Osteoblast (primary cell): ENCODE measurements at regions not wholly inside any gene's neighbourhood (a gene's known extent, or its start where the extent isn't known, plus 50 kb on each side); places are given as distances from the start of the nearest gene placed in this dataset.

Experiments
- DNase-seq: peaks from one replicate; pipeline ENCODE4 v3.0.0; 2011; ENCODE audit warnings: low spot score, mixed read lengths; ENCODE audit not compliant: insufficient read length; ENCODE audit errors: missing footprints
- H2AFZ ChIP-seq: 2 replicates; pipeline ENCODE4 v1.6.0; 2011; ENCODE audit warnings: mild to moderate bottlenecking, low read length
- H3K27ac ChIP-seq: 2 replicates; pipeline ENCODE4 v1.5.1; 2011; ENCODE audit warnings: mild to moderate bottlenecking, low read depth, low read length, moderate library complexity
- H3K27me3 ChIP-seq: 2 replicates; pipeline ENCODE4 v1.6.0; 2012; ENCODE audit warnings: mild to moderate bottlenecking, control low read depth, inconsistent platforms, low read length, moderate library complexity; ENCODE audit not compliant: insufficient read depth
- H3K36me3 ChIP-seq: 2 replicates; pipeline ENCODE4 v1.5.1; 2011; ENCODE audit warnings: mild to moderate bottlenecking, low read length, control low read depth, moderate library complexity; ENCODE audit not compliant: insufficient read depth
- H3K4me1 ChIP-seq: 2 replicates; pipeline ENCODE4 v1.5.1; 2011; ENCODE audit warnings: mild to moderate bottlenecking, low read length, control low read depth, moderate library complexity; ENCODE audit not compliant: insufficient read depth
- H3K4me2 ChIP-seq: 2 replicates; pipeline ENCODE4 v1.6.0; 2011; ENCODE audit warnings: mild to moderate bottlenecking, low read length; ENCODE audit not compliant: insufficient read depth
- H3K4me3 ChIP-seq: fragments of 200-600 bp; sonication (generic); 3 replicates; pipeline ENCODE4 v1.5.1; 2012; ENCODE audit warnings: mild to moderate bottlenecking, low read length, inconsistent platforms; ENCODE audit not compliant: insufficient read depth
- H3K79me2 ChIP-seq: 2 replicates; pipeline ENCODE4 v1.6.0; 2012; ENCODE audit warnings: mild to moderate bottlenecking, low read length, control low read depth, inconsistent platforms; ENCODE audit not compliant: insufficient read depth
- H3K9me3 ChIP-seq: 2 replicates; pipeline ENCODE4 v1.5.1; 2011; ENCODE audit warnings: low read depth, low read length, control low read depth
- H4K20me1 ChIP-seq: 2 replicates; pipeline ENCODE4 v1.6.0; 2012; ENCODE audit warnings: mild to moderate bottlenecking, low read length, control low read depth; ENCODE audit not compliant: insufficient read depth
- CTCF ChIP-seq: IDR thresholded peaks from 2 replicates; pipeline ENCODE4 v1.5.1; 2011; ENCODE audit warnings: mild to moderate bottlenecking, low read depth, low read length, moderate library complexity; ENCODE audit errors: extremely low read depth

DNA sequence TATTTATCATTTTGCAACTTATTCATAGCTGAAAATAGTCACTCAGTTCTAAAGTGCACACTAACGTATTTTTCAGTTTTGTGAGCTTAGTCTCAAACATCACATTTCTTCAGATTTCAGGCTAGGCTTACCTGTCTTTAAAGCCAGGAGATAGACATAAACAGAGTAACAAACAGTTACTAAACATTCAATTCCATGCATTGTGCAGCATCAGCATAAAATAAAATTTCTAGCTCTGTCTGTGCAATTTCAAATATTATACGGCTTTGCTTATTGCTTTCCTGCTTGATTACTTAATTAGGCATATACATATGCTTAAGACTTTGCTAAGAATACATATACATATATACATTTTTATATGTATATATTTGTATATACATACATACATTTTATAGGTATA lies 637.0 kb downstream of the NR4A2 start:
- Histone ChIP-seq H3K79me2 (no peaks in the 10 kb centered on the region), H3K4me2 (no peak overlapping the region), H2AFZ (no peak overlapping the region), H3K36me3 (no peaks in the 10 kb centered on the region), H3K27ac (no peak overlapping the region), H3K4me3 (no peak overlapping the region), H3K9me3 (no peaks in the 10 kb centered on the region), H3K27me3 (no peaks in the 10 kb centered on the region), H3K4me1 (no peaks in the 10 kb centered on the region), H4K20me1 (no peaks in the 10 kb centered on the region)
- TF ChIP-seq CTCF, result no peak
- no peak for DNase-seq

DNA sequence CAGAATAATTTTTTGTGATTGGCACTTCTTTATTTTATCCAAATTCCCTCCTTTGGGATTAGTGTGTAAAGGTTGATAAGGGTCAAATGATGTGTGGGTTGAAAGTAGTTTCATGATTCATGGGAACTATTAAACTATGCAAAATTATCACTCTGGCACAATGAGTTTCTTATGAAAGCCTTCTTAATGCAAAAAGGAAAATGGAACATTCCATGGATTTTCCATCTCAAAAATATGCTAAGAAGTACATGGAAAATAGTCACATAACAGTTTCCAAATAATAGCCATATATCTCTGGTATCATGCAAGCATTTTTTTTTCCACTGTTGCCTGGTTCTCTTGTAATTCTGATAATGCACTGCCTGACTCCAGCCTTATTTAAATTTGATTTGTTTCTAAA lies 639.7 kb downstream of the NR4A2 start:
- TF ChIP-seq CTCF, result no peak

DNA sequence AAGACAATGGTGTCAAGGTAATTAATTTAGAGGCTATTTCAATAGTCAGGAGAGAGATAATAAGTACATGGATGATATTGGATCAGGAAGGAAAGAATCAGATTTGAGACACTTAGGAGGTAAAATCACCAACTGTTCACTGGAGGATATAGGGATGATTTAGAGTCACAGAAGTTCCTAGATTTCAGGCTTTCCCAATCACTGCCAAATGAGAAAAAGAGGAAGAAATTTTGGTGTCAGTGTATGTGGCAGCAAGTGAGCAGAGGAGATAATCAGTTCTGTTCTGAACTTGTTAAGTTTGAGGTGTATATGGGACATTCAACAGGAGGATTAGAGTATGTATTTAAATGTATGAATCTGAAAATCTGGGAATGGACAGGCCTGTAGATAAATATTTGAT lies 640.4 kb downstream of the NR4A2 start:
- H4K20me1 ChIP-seq, result no peaks in the 10 kb centered on the region
- no peak for TF ChIP-seq CTCF
- no peak overlapping the region for H2AFZ ChIP-seq
- DNase-seq, result no peak
- no peak overlapping the region for H3K4me2 ChIP-seq
- H3K36me3 ChIP-seq, result no peaks in the 10 kb centered on the region
- no peaks in the 10 kb centered on the region for H3K4me1 ChIP-seq
- no peaks in the 10 kb centered on the region for H3K9me3 ChIP-seq
- H3K79me2 ChIP-seq, result no peaks in the 10 kb centered on the region
- H3K27me3 ChIP-seq, result no peaks in the 10 kb centered on the region
- no peak overlapping the region for H3K27ac ChIP-seq
- no peak overlapping the region for H3K4me3 ChIP-seq

More for the DNA sequence above, 639.7 kb downstream of the NR4A2 start:
- Histone ChIP-seq H3K4me2 (no peak overlapping the region), H2AFZ (no peak overlapping the region), H3K27ac (no peak overlapping the region), H4K20me1 (no peaks in the 10 kb centered on the region), H3K79me2 (no peaks in the 10 kb centered on the region), H3K4me3 (no peak overlapping the region), H3K9me3 (no peaks in the 10 kb centered on the region), H3K36me3 (no peaks in the 10 kb centered on the region), H3K27me3 (no peaks in the 10 kb centered on the region), H3K4me1 (no peaks in the 10 kb centered on the region)
- DNase-seq, result no peak

DNA sequence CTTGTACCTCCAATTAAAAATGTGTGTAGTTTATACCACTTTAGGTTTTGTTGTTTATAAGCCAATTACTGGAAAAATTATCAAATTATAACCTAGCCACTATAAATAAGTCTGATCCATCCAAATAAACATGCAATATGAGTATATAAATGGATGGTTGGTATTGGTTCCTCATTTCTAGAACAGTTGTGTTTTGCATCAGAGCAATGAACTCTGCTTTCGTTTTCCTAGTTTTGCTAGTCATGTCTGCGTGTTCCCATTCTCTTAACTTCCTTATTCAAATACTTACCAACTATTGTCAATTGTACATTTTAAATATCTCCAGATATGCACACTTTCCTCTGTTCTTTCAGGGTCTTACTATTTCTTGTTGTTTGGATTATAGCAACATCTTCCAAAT lies 641.7 kb downstream of the NR4A2 start:
- no peaks in the 10 kb centered on the region for H4K20me1 ChIP-seq
- no peaks in the 10 kb centered on the region for H3K9me3 ChIP-seq
- no peak overlapping the region for H2AFZ ChIP-seq
- H3K27ac ChIP-seq, result no peak overlapping the region
- H3K79me2 ChIP-seq, result no peaks in the 10 kb centered on the region
- no peak overlapping the region for H3K4me2 ChIP-seq
- no peaks in the 10 kb centered on the region for H3K4me1 ChIP-seq
- H3K27me3 ChIP-seq, result no peaks in the 10 kb centered on the region
- no peak overlapping the region for H3K4me3 ChIP-seq
- TF ChIP-seq CTCF, result no peak
- H3K36me3 ChIP-seq, result no peaks in the 10 kb centered on the region
- DNase-seq, result peak; percentile 25
